HEK293 (cell line): ENCODE measurements at regions not wholly inside any gene's neighbourhood (a gene's known extent, or its start where the extent isn't known, plus 50 kb on each side); places are given as distances from the start of the nearest gene placed in this dataset.

Experiments used
- CTCF ChIA-PET: fragments of 350-600 bp; formaldehyde crosslinking; extraction: SDS; loops from one replicate; lab custom pipeline; 2021; ENCODE audit warnings: antibody characterized with exemption; lab: Yijun Ruan, JAX
- POLR2A ChIA-PET: fragments of 300-600 bp; formaldehyde crosslinking; extraction: SDS; loops from one replicate; lab custom pipeline; 2020; ENCODE audit warnings: antibody characterized with exemption, inconsistent platforms; lab: Yijun Ruan, JAX
- H3K27ac ChIP-seq: fragments of 200-500 bp; sonication (Bioruptor generic); 2 replicates; pipeline ENCODE4 v1.5.1; 2014; ENCODE audit warnings: low read depth, low read length, control low read depth, inconsistent platforms; ENCODE audit errors: extremely low read depth
- H3K36me3 ChIP-seq, 2 experiments: fragments of 200-500 bp in 1 of 2; sonication (Bioruptor generic) in 1 of 2; 1 replicate in 1 of 2; 2 replicates in 1 of 2; pipeline ENCODE4 v1.5.1; 2014 to 2017; ENCODE audit warnings: inconsistent platforms in 2 of 2, low read length in 2 of 2; ENCODE audit not compliant: control insufficient read depth in 2 of 2, insufficient read depth in 1 of 2
- H3K4me1 ChIP-seq: fragments of 200-500 bp; sonication (Bioruptor generic); 2 replicates; pipeline ENCODE4 v1.5.1; 2014; ENCODE audit warnings: mild to moderate bottlenecking, low read length, inconsistent platforms; ENCODE audit not compliant: control insufficient read depth, insufficient read depth
- H3K4me3 ChIP-seq: 2 replicates; pipeline ENCODE4 v1.5.1; 2011; ENCODE audit warnings: low read depth, mild to moderate bottlenecking, control low read depth, low read length, moderate library complexity
- H3K9me3 ChIP-seq: fragments of 200-500 bp; sonication (Bioruptor generic); 2 replicates; pipeline ENCODE4 v1.5.1; 2014; ENCODE audit warnings: low read depth, low read length, inconsistent platforms; ENCODE audit not compliant: control insufficient read depth, insufficient read depth
- OVOL3 ChIP-seq: fragments of 450-650 bp; formaldehyde crosslinking; IDR thresholded peaks from 2 replicates; pipeline ENCODE4 v1.5.1; 2016; ENCODE audit warnings: missing biosample characterization, missing genetic modification characterization
- PRDM1 ChIP-seq: fragments of 450-650 bp; formaldehyde crosslinking; IDR thresholded peaks from 2 replicates; pipeline ENCODE4; 2016; ENCODE audit warnings: missing biosample characterization, missing genetic modification characterization
- SP2 ChIP-seq: fragments of 450-650 bp; formaldehyde crosslinking; IDR thresholded peaks from 2 replicates; pipeline ENCODE4 v1.5.1; 2016; ENCODE audit warnings: missing biosample characterization, missing genetic modification characterization
- SP3 ChIP-seq: fragments of 450-650 bp; formaldehyde crosslinking; IDR thresholded peaks from 2 replicates; pipeline ENCODE4 v1.5.1; 2016; ENCODE audit warnings: missing biosample characterization, missing genetic modification characterization
- WT1 ChIP-seq: fragments of 450-650 bp; formaldehyde crosslinking; IDR thresholded peaks from 2 replicates; pipeline ENCODE4 v1.5.1; 2016; ENCODE audit warnings: missing biosample characterization, missing genetic modification characterization
- ZFP37 ChIP-seq: fragments of 450-650 bp; formaldehyde crosslinking; IDR thresholded peaks from 2 replicates; pipeline ENCODE4 v1.5.1; 2016; ENCODE audit warnings: missing biosample characterization, missing genetic modification characterization
- ZNF121 ChIP-seq: fragments of 450-650 bp; formaldehyde crosslinking; IDR thresholded peaks from 2 replicates; pipeline ENCODE4 v1.5.1; 2016; ENCODE audit warnings: missing biosample characterization, missing genetic modification characterization
- ZNF157 ChIP-seq: fragments of 450-650 bp; formaldehyde crosslinking; IDR thresholded peaks from 2 replicates; pipeline ENCODE4 v1.5.1; 2016; ENCODE audit warnings: missing biosample characterization, missing genetic modification characterization
- ZNF211 ChIP-seq: fragments of 450-650 bp; formaldehyde crosslinking; IDR thresholded peaks from 2 replicates; pipeline ENCODE4 v1.5.1; 2016; ENCODE audit warnings: low read depth, missing biosample characterization, missing genetic modification characterization
- ZNF223 ChIP-seq: fragments of 450-650 bp; formaldehyde crosslinking; IDR thresholded peaks from 2 replicates; pipeline ENCODE4 v1.5.1; 2016; ENCODE audit warnings: missing biosample characterization, missing genetic modification characterization
- ZNF26 ChIP-seq: fragments of 450-650 bp; formaldehyde crosslinking; IDR thresholded peaks from 2 replicates; pipeline ENCODE4 v1.5.1; 2016; ENCODE audit warnings: missing biosample characterization, missing genetic modification characterization
- ZNF394 ChIP-seq: fragments of 450-650 bp; formaldehyde crosslinking; IDR thresholded peaks from 2 replicates; pipeline ENCODE4 v1.5.1; 2016; ENCODE audit warnings: missing biosample characterization, missing genetic modification characterization, mild to moderate bottlenecking, moderate library complexity, borderline replicate concordance
- ZNF449 ChIP-seq: fragments of 450-650 bp; formaldehyde crosslinking; IDR thresholded peaks from 2 replicates; pipeline ENCODE4 v1.5.1; 2017; ENCODE audit warnings: missing biosample characterization, mild to moderate bottlenecking, missing genetic modification characterization, moderate library complexity
- ZNF530 ChIP-seq: fragments of 450-650 bp; formaldehyde crosslinking; IDR thresholded peaks from 2 replicates; pipeline ENCODE4 v1.5.1; 2016; ENCODE audit warnings: low read depth, missing biosample characterization, missing genetic modification characterization
- ZNF654 ChIP-seq: fragments of 450-650 bp; formaldehyde crosslinking; IDR thresholded peaks from 2 replicates; pipeline ENCODE4 v1.5.1; 2016; ENCODE audit warnings: low read depth, missing biosample characterization, missing genetic modification characterization
- ZNF660 ChIP-seq: fragments of 450-650 bp; IDR thresholded peaks from 2 replicates; pipeline ENCODE4 v1.5.1; 2018; ENCODE audit warnings: missing biosample characterization, mild to moderate bottlenecking, missing genetic modification characterization
- ZNF785 ChIP-seq: fragments of 450-650 bp; formaldehyde crosslinking; IDR thresholded peaks from 2 replicates; pipeline ENCODE4 v1.5.1; 2016; ENCODE audit warnings: missing biosample characterization, missing genetic modification characterization
- ZNF843 ChIP-seq: fragments of 450-650 bp; formaldehyde crosslinking; IDR thresholded peaks from 2 replicates; pipeline ENCODE4 v1.5.1; 2016; ENCODE audit warnings: missing biosample characterization, missing genetic modification characterization
- ZSCAN16 ChIP-seq: fragments of 450-650 bp; formaldehyde crosslinking; IDR thresholded peaks from 2 replicates; pipeline ENCODE4 v1.5.1; 2016; ENCODE audit warnings: missing biosample characterization, missing genetic modification characterization
- TF ChIP-seq, protein P1 (sequence below): fragments of 450-650 bp; formaldehyde crosslinking; IDR thresholded peaks from 2 replicates; pipeline ENCODE4 v1.5.1; 2016; ENCODE audit warnings: missing biosample characterization, missing genetic modification characterization
- TF ChIP-seq, protein P2 (sequence below): fragments of 450-650 bp; formaldehyde crosslinking; IDR thresholded peaks from 2 replicates; pipeline ENCODE4 v1.5.1; 2016; ENCODE audit warnings: missing biosample characterization, missing genetic modification characterization
- TF ChIP-seq, protein P3 (sequence below): fragments of 450-650 bp; formaldehyde crosslinking; IDR thresholded peaks from 2 replicates; pipeline ENCODE4 v1.5.1; 2016; ENCODE audit warnings: missing biosample characterization, missing genetic modification characterization

GRCh38 chrX:130529531-130529930, 127.7 kb downstream of the RBMX2 start:
- CTCF ChIA-PET: no interaction called here
- POLR2A ChIA-PET: no interaction called here
- no peaks in the 10 kb centered on the region for H3K9me3 ChIP-seq
- TF ChIP-seq ZNF223 (tag by site-specific recombination) (no peak), ZNF394 (tag by site-specific recombination) (no peak)
- TF ChIP-seq, protein P1, sequence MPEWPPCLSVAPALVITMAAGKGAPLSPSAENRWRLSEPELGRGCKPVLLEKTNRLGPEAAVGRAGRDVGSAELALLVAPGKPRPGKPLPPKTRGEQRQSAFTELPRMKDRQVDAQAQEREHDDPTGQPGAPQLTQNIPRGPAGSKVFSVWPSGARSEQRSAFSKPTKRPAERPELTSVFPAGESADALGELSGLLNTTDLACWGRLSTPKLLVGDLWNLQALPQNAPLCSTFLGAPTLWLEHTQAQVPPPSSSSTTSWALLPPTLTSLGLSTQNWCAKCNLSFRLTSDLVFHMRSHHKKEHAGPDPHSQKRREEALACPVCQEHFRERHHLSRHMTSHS (tag by site-specific recombination): no peak
- H3K4me3 ChIP-seq: no peak overlapping the region
- no peaks in the 10 kb centered on the region for H3K4me1 ChIP-seq
- no peaks in the 10 kb centered on the region for H3K36me3 ChIP-seq
- H3K27ac ChIP-seq: no peak overlapping the region

DNA sequence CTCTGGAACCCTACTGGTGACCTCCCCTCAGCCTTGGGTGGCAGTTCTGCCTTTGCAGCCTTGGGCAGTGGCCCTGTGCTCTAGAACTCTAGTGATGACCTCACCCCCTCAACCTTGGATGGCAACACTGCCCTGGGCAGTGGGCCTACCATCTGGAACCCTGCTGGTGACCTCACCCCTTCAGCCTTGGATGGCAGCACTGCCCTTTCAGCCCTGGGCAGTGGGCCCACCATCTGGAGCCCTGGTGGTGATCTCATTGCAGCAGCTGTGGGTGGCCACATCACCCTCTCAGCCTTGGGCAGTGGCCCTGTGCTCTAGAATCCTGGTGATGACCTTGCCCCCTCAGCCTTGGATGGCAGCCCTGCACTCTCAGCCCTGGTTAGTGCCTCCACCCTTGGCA, 129.3 kb downstream of the RBMX2 start:
- no peaks in the 10 kb centered on the region for H3K4me1 ChIP-seq
- no peaks in the 10 kb centered on the region for H3K9me3 ChIP-seq
- no peak overlapping the region for H3K4me3 ChIP-seq
- H3K36me3 ChIP-seq: no peaks in the 10 kb centered on the region
- POLR2A ChIA-PET: no interaction called here
- TF ChIP-seq, protein P2, sequence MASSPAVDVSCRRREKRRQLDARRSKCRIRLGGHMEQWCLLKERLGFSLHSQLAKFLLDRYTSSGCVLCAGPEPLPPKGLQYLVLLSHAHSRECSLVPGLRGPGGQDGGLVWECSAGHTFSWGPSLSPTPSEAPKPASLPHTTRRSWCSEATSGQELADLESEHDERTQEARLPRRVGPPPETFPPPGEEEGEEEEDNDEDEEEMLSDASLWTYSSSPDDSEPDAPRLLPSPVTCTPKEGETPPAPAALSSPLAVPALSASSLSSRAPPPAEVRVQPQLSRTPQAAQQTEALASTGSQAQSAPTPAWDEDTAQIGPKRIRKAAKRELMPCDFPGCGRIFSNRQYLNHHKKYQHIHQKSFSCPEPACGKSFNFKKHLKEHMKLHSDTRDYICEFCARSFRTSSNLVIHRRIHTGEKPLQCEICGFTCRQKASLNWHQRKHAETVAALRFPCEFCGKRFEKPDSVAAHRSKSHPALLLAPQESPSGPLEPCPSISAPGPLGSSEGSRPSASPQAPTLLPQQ (tag by site-specific recombination): peak; percentile 28; the same call in 1 of the 2 replicates
- no peak for TF ChIP-seq ZNF449 (tag by site-specific recombination)
- CTCF ChIA-PET: no interaction called here
- H3K27ac ChIP-seq: no peak overlapping the region

DNA sequence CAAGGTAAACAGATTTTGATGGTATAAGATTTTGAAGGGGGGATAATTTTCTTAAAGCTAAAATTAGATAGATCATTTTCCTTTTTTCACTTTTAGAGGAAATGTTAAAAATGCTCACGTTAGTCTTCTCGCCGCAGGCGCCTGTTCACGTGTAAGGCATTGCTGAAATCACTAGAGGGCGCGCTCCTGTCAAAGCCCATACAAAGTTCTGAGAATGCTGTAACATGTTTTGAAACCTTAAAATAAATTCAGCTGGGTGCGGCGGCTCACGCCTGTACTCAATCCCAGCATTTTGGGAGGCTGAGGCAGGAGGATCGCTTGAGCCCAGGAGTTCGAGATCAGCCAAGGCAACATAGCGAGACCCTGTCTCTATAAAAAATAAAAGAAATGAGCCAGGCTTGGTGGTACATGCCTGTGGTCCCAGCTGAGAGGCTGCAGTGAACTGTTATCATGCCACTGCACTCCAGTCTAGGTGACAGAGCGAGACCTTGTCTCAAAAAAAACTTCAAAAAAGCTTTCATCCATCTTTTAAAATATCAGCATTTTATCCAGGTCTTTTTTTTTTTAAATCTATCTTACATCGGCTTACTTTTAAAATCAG, 138.0 kb downstream of the RBMX2 start:
- no peaks in the 10 kb centered on the region for H3K4me1 ChIP-seq
- TF ChIP-seq PRDM1 (tag by site-specific recombination): no peak
- no peak for TF ChIP-seq ZNF785 (tag by site-specific recombination)
- 0 out of 2 replicates have a peak, but pooled peaks have one; percentile 20 for TF ChIP-seq SP3
- no peak for TF ChIP-seq WT1 (tag by site-specific recombination)
- TF ChIP-seq, protein P3, sequence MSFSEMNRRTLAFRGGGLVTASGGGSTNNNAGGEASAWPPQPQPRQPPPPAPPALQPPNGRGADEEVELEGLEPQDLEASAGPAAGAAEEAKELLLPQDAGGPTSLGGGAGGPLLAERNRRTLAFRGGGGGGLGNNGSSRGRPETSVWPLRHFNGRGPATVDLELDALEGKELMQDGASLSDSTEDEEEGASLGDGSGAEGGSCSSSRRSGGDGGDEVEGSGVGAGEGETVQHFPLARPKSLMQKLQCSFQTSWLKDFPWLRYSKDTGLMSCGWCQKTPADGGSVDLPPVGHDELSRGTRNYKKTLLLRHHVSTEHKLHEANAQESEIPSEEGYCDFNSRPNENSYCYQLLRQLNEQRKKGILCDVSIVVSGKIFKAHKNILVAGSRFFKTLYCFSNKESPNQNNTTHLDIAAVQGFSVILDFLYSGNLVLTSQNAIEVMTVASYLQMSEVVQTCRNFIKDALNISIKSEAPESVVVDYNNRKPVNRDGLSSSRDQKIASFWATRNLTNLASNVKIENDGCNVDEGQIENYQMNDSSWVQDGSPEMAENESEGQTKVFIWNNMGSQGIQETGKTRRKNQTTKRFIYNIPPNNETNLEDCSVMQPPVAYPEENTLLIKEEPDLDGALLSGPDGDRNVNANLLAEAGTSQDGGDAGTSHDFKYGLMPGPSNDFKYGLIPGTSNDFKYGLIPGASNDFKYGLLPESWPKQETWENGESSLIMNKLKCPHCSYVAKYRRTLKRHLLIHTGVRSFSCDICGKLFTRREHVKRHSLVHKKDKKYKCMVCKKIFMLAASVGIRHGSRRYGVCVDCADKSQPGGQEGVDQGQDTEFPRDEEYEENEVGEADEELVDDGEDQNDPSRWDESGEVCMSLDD (tag by site-specific recombination): no peak
- TF ChIP-seq SP2: no peak
- TF ChIP-seq ZNF121: no peak
- peak; percentile 66; the same call in 1 of the 2 replicates for TF ChIP-seq ZNF660 (tag by site-specific recombination)
- no peak for TF ChIP-seq OVOL3 (tag by site-specific recombination)
- TF ChIP-seq ZNF843: no peak
- no peak for TF ChIP-seq ZNF530 (tag by site-specific recombination)
- no peak for TF ChIP-seq ZNF26 (tag by site-specific recombination)
- no peak for TF ChIP-seq ZFP37 (tag by site-specific recombination)
- TF ChIP-seq ZSCAN16 (tag by site-specific recombination): no peak
- TF ChIP-seq ZNF211 (tag by site-specific recombination): no peak
- TF ChIP-seq ZNF654: peak; percentile 74
- TF ChIP-seq ZNF157 (tag by site-specific recombination): no peak
- POLR2A ChIA-PET: no interaction called here
- H3K9me3 ChIP-seq: no peaks in the 10 kb centered on the region
- CTCF ChIA-PET: interaction anchor here (0.6 to 5.5 kb wide), 35 partner anchors 10 to 677 kb away, joined by 3 to 48 read pairs (median 4); no protein-coding TSS in a partner anchor
- no peak overlapping the region for H3K4me3 ChIP-seq
- H3K27ac ChIP-seq: no peak overlapping the region
- no peaks in the 10 kb centered on the region for H3K36me3 ChIP-seq
